Inflammatory macrophage (primary cell): ENCODE measurements at regions not wholly inside any gene's neighbourhood (a gene's known extent, or its start where the extent isn't known, plus 50 kb on each side); places are given as distances from the start of the nearest gene placed in this dataset.
"Not testable (repeated sequence)": the region's sequence is repeated elsewhere in the genome, so short reads cannot be mapped to it uniquely, and the experiment has no call there.

ENCODE experiments used
- DNase-seq, 2 donors: peaks; one replicate each; pipeline ENCODE4 v3.0.0-alpha.2; 2020 to 2022

DNA sequence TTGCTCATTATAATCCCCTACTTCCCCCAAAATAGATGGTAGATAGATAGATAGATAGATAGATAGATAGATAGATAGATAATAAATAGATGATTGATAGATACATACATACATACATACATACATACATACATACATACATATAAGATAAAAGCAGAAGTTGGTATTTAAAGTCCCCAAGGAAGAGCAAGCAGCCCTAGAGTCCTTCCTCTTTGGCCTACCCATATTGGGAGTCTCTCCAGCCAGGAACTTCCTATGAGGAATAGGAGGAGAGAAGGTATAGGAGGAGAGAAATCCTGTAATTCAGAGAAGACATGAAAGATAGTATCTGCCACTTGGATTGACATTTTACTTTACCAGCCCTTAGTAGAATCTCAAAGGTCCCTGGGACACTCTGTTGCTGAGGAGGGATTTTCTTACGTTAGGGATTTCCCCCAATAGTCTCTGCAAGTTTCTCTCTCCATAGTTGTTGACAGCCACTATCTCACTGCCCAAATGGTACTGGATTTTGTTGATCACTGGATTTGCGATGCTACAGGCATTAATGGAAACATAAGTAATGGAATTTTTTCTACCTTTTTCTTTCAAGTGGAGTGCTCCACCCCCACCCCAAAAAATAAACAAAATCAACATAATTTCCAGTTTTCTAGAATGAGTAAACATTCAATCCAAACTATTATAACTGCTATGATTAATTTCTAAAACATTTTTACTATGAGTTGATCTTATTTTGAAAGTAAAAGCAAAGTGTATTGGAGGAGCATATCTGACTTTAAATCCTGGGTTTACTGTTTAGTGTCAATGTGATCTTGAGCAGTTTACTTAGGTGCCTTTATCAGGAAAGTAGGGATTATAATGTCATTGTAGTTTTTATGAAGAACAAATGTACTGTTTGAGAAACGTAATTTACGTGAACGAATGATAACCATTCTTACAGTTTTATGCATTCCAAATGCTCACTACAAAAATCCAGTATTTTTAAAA lies 93.2 kb upstream of the TNFSF4 start:
- peak; percentile 9 to 17 for DNase-seq

DNA sequence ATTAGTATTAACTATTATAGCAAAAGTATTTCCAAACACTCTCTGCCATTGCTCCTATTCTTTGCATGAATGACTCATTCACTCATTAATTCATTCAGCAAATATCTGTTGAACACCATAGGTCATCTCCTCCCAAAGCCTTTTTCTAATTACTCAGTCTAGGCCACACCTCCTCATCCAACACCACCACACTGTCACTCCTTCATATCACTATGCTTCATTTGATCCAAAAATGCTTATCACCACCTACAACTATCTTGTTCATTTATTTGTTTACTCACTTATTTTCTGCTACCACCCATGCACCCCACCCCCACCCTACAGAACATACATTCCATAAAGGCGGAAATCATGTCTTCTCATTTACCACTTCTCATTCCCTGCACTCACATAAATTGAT lies 94.4 kb upstream of the TNFSF4 start:
- no peak for DNase-seq

DNA sequence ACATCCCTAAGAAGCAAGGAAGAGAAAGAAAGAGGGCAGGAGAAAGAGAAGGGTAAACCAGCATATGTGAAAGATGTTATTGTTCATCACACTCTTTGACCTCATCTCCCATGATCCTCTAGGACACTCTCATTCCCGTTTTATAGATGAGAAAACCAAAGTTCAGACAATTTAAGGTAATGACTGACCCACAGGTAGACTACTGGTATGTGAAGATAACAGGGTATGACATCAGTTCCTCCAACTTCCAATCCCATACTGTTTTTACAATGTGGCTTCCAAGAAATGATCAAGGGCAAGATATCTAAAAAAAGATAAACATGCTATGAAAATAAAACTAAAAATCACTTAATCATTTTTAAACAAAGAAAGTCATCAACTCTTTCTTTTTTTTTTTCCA lies 95.2 kb upstream of the TNFSF4 start:
- no peak for DNase-seq

DNA sequence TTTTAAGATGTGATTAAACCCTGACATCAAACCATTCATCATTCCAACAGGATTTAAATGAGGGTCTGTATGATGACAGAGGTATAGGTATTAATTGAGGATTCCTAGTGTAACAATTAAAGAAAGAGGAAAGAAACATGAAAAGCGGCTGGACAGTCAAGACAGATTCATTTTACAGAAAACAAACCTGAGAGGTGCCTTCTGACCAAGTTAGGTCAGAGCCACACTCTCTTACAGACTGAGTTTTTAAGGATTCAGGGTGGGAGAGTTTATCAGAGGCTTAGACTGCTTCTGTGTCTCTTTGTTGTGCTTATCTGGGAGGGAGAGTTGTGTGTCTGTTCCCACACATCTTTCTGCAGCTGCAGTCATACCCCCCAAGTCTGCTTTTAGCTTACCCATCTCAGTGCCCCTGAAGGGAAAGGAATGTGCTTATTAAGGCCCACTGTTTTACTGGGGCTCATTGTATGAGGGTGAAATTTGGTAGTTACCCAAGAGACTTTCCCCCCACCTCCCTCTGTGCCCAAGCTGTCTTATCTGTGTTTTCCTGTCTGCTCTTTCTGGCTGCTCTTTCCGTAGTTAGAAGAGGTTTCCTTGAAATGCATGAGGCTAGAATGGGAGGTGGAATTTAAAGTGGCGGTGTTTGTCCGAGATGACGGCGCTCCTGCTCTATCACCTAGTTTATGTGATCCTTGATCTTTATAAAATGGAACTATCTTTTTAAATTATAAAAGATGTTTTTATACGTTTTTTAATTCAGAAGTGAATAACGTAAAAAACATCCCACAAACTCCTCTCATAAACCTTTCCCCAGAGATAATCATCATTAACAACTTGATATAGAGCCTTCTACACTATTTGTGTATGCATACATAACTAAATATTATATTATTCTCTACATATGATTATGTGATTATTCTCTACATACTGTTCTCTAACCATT lies 96.0 kb upstream of the TNFSF4 start:
- DNase-seq: no peak

DNA sequence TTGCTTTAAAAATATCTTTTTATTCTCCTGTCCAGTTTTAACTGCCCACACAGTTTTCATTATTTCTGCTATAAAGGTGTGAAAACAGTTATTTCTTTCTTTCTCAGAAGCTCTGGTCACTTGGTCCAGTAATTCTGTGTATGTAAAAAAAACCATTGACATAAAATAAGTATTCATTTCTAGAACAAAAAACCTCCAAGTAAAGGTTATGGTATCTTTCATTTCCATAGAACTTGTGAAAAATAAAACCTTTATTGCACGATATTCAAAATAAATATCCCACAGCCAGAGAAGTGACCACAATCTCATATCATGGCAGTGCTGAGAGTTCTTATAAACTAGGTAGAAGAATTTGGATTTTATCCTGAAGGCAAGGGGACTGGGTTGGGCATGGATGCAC lies 96.9 kb upstream of the TNFSF4 start:
- DNase-seq: no peak

DNA sequence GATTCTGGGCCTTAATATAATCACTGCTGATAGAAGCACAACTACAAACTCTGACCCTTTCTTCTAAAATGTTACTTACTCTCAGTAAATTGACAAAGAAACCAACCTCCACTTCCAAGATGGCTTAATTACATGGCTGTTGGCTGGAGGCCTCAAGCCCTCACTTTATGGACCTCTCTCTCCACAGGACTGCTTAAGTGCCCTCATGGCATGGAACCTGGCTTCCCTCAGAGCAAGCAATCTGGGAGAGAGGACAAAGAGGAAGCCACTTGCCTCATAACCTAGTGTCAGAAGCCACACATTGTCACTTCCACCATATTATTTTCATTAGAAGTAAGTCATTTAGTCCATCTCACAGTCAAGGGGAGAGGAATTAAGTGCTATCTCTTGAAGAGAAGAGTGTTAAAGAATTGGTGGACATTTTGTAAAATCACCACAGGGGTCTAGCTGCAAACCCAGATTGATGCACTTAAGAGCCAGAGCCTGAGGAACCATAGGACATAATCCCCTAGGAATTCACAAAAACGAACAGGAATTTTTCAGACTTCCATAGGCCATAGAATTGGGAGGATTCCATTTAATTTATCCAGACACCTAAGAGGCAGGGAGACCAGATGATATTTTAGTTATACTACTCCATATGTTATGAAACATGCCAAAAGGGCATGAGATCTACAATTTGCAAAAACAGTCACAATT lies 97.5 kb upstream of the TNFSF4 start:
- peak in 1 of 2 donors; percentile 2 for DNase-seq

DNA sequence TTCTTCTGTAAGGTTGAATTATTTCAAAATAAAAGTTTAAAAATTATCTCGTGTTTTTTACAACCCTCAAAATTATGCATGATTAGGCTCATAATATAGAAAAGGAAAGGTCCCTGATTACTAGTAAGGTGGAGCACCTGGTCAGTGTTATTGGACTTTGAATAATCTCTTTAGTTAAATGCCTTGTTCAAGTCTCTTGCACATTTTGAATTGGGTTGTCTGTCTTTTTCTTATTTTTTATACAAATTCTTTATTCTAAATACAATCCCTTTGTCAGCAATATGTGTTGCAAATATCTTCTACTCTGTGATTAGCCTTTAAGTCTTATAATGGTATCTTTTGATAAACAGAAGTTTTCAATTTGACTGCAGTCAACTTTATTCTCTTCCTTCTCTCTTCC lies 100.7 kb upstream of the TNFSF4 start:
- no peak for DNase-seq

DNA sequence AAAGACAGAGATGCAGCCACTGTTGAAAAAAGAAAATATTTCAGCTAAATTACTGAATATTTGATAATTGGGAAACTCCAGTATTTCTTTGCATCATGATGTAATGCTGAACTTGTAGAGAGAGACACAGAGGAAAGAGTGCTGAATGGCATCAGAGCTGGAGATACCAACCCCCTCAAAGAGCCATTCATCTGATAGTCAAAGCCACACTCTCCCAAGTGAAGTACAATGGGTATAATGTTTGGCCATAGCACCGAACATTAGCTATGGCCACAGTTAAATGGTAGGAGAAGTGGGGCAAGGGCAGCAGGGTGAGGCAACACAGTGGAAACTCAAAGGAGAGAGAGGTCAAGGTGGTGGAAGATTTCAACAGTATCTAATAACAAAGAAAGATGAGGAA lies 107.5 kb upstream of the TNFSF4 start:
- no peak for DNase-seq

DNA sequence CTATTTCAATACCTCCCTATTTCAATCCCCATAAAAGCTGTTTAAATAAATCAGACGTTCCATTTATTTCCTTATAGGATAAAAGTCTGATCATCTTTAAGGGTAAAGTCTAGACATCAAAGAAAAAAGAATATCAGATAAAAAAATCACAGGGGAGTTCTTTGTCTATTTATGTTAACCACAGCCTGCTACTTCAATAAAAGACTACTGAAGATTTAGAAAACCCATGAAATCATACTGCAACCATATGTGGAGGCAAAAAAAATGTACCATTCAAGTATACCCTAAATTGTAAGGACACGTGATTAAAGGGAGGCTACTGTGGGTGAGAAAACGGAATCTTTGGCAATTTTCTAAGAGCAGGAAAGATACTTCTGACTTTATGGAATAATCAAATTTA lies 108.2 kb upstream of the TNFSF4 start:
- DNase-seq: no peak

DNA sequence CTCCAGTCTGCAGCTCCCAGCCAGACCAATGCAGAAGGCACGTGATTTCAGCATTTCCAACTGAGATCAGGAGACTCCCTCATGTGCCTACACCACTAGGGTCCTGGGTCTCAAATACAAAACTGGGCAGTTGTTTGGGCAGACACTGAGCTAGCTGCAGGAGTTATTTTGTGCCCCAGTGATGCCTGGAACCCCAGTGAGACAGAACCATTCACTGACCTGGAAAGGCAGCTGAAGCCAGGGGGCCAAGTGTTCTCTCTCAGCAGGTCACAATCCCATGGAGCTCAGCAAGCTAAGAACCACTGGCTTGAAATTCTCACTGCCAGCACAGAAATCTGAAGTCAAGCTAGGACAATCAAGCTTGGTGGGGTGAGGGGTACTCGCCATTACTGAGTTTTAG lies 111.7 kb upstream of the TNFSF4 start:
- no peak for DNase-seq

DNA sequence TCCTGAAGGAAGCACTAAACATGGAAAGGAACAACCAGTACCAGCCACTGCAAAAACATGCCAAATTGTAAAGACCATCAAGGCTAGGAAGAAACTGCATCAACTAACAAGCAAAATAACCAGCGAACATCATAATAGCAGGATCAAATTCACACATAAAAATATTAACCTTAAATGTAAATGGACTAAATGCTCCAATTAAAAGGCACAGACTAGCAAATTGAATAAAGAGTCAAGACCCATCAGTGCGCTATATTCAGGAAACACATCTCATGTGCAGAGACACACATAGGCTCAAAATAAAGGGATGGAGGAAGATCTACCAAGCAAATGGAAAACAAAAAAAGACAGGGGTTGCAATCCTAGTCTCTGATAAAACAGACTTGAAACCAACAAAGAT lies 117.2 kb upstream of the TNFSF4 start:
- not testable (repeated sequence) for DNase-seq

DNA sequence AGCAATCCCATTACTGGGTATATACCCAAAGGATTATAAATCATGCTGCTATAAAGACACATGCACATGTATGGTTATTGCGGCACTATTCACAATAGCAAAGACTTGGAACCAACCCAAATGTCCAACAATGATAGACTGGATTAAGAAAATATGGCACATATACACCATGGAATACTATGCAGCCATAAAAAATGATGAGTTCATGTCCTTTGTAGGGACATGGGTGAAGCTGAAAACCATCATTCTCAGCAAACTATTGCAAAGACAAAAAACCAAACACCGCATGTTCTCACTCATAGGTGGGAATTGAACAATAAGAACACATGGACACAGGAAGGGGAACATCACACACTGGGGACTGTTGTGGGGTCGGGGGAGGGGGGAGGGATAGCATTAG lies 120.9 kb upstream of the TNFSF4 start:
- not testable (repeated sequence) for DNase-seq

DNA sequence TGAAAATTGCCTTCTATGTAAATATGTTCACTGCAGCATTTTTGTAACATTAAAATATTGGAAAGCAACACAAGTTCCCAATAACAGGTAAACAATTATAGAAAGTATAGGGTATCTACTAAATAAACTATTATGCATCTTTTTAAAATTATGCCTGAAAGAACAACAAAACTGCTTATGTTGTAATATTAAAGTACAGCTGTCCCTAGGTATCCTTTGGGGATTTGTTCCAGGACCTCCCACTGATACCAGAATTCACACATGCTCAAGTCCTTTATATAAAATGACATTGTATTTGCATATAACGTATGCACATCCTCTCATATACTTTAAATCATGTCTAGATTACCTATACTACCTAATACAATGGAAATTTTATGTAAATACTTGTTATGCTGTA lies 121.8 kb upstream of the TNFSF4 start:
- DNase-seq: no peak

DNA sequence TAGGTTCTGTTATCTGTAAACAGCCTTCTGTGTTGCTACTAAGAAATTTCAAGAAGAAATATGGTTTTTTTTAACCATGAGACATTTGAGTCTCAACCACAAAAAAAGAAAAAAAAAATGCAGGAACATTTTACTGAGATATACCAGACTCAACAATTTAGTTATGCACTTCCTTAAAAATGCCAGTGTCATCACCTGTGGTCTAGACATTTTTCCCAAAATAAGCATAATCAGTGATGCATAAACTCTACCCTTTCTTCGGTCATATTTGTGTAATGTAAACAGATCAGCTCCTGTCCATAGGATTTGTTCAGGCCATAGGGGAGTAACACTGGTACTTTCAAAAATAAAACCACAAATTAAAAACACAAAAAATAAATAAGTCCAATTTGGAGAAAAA lies 122.6 kb upstream of the TNFSF4 start:
- peak; percentile 26 to 35 for DNase-seq

DNA sequence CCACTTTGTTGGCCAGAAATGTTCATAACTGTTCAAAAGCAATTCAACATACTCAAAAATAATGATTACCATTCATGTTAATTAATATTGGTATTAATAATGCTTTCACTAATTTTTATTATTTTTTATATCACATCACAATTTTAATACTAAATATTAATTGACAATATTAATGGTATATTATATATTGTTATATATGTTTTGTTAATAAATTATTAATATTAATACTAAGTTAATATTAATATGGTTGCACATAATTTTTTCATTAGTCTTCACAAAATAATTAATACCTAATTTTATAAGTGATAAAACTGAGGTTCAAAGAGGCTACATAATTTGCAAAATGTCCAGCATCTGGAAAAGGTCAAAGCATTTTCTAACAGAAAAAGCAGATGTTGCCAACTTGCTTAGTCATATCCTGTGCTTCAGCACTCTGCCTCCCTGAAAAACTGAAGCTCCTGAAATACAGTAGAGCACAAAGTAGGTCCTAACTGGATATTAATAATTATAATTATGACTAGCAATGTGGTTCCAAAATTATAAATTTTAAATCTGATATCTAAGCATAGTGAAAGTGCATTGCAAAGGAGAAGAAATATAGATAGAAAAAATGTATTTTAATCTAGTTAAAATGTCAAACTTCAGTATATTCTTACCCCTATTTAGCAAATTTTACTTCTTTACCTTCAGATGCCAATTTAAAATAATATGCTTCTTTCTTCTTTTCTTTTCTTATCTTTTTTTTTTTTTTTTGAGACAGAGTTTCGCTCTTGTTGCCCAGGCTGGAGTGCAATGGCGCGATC lies 123.2 kb upstream of the TNFSF4 start:
- peak; percentile 62 to 67 for DNase-seq

DNA sequence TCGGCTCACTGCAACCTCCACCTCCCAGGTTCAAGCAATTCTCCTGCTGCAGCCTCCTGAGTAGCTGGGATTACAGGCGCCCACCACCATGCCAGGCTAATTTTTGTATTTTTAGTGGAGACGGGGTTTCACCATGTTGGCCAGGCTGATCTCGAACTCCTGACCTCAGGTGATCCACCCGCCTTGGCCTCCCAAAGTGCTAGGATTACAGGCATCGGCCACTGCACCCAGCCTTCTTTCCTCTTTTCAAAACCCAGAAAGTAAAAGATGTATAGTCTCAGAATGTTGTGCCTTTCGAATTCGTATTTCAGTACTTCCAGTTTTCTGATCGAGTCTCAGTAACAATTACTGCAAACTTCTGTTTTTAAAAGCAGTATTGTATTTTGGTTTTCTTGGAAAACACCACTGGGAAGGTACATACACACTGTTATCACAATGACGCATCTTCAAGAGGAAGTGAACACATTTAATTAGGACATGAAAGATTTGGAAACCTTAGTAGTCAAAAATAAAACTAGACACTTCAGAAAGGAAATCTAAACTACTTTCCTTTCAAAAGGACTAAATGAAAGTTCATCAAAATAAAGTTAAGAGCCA lies 123.9 kb upstream of the TNFSF4 start:
- DNase-seq: peak; percentile 40 to 64

DNA sequence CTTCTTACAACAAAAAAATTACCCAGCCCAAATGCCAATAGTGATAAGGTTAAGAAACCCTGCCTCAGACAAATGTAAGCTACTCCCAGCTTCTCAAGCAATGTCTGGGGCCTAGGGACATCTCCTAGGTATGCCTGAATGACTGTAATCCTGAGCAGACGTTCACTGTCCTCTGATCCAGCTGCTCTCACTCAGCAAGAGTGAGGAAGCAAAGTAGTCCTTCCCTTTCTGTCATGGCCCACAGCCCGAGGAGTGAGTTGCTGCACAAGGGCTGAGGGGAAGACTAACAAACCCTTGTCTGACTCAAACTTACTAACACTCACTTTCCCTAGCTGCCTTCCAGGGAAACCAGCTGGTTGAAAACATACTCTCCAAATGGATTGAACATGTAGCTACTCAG lies 124.9 kb upstream of the TNFSF4 start:
- DNase-seq: peak; percentile 40 to 58

DNA sequence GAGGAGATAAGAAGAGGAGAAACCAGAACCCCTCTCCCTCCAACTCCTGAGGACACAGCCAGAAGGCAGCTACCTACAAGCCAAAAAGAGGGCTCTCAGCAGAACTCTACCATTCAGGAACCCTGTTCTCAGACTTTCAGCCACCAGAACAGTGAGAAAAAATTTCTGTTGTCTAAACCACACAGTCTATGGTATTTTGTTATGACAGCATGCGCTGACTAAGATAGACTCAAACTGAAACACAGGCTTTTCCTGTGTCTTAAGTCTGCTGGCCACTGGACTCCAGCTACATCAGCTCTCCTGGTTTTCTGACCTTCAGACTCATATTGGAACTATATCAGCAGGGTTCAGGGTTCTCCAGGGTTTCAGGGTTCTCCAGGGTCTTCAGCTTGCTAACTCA lies 126.5 kb upstream of the TNFSF4 start:
- DNase-seq: no peak

DNA sequence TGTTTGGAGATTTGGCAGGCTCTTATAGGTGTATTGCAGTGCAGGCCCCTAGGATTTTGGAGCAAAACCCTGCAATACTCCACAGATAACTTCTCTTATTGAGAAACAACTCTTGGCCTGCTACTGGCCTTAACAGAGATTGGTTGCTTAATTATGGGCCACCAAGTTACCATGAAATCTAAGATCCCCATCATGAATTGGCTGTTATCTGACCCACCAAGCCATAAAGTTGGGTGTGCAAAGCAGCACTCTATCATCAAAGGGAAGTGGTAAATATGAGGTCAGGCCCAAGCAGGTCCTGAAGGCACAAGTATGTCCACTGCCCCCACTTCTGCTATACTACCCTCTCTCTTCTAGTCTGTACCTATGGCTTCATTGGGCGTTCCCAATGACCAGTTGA lies 130.0 kb upstream of the TNFSF4 start:
- no peak for DNase-seq

DNA sequence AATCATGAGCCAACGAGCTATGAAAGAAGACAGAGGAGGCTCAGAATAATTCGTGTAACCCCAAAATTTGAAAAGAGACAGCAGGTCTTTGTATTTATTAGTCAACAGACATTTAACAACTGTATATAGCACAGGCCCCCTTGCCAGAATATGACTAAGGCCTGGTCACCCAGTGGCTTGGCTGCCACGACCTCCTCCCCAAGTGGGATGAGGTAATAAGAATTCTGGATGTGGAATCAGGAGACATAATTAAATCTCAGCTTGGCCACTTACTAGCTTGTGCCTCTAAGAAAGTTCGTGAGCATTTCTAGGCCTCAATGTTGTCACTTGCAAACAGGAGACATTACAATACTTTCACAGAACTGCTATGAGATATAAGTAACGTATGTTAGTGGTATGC lies 134.2 kb upstream of the TNFSF4 start:
- DNase-seq: no peak

DNA sequence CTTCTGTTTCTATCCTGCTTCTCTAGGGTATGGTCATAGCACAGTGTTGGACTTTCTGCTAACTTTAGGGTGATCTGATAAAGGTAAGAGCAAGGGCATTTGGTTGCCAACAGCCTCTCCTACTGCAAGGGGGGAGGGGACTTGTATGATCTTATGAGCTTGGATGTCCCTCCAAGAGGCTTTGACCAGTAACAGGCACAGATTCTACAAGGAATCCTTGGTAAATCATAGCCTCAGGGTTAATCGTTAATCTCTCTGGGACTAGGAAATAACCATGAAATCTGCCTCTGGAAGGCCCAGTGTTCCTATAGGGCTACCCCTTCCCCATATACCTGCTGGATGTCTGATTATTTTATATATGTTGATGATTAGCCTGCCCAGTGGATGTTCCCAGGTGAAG lies 134.8 kb upstream of the TNFSF4 start:
- no peak for DNase-seq

DNA sequence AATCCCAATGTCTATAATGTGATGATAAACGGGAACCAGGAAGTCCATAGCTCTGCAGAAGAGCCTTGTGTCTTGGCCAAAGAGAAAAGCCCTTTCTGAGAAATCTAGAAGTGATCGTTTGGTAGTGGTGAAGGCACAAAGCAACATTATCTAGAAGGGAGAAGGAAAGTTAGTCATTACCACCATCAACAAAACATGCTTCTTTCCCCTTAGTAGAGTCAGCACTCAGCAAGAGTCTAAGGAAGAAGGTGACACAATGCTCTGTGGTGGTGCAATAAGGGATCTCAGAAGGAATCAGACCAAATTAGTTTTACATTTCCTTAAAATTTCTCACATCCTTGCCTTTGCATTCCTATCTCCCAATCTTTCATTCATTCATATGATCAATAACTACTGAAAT lies 134.4 kb upstream of the PRDX6 start:
- DNase-seq: peak; percentile 26 to 61
